ENCODE measurements at regions not wholly inside any gene's neighbourhood (a gene's known extent, or its start where the extent isn't known, plus 50 kb on each side); places are given as distances from the start of the nearest gene placed in this dataset.

- H3K36me3 Mint-ChIP-seq: no peaks in the 10 kb centered on the region
- H3K4me3 Mint-ChIP-seq: no peak overlapping the region
- H3K27me3 Mint-ChIP-seq: no peaks in the 10 kb centered on the region
- no peak overlapping the region for H3K27ac Mint-ChIP-seq
- ATAC-seq (ENCODE audit: low read depth): no peak
- POLR2A ChIA-PET: no interaction called here
- DNase-seq: no peak
- peaks cover 4% of the 10 kb centered on the region for H3K9me3 Mint-ChIP-seq
- no peaks in the 10 kb centered on the region for H3K4me1 Mint-ChIP-seq
These were observed 1227.2 kb upstream of the TENM4 start for GRCh38 chr11:80668039-80668438.

GRCh38 chr11:80655834-80656233, 1215.0 kb upstream of the TENM4 start:
- ATAC-seq (ENCODE audit: low read depth) (no peak), DNase-seq (no peak)
- POLR2A ChIA-PET: no interaction called here
- no peaks in the 10 kb centered on the region for H3K36me3 Mint-ChIP-seq
- H3K27me3 Mint-ChIP-seq: no peaks in the 10 kb centered on the region
- no peaks in the 10 kb centered on the region for H3K4me1 Mint-ChIP-seq
- no peak overlapping the region for H3K4me3 Mint-ChIP-seq
- peaks cover 7% of the 10 kb centered on the region for H3K9me3 Mint-ChIP-seq
- no peak overlapping the region for H3K27ac Mint-ChIP-seq

GRCh38 chr11:80650966-80651365, 1210.1 kb upstream of the TENM4 start:
- no peak for ATAC-seq (ENCODE audit: low read depth)
- POLR2A ChIA-PET: no interaction called here
- Mint-ChIP-seq H3K36me3 (no peaks in the 10 kb centered on the region), H3K27ac (no peak overlapping the region), H3K4me1 (no peaks in the 10 kb centered on the region), H3K27me3 (no peaks in the 10 kb centered on the region), H3K4me3 (no peak overlapping the region), H3K9me3 (peaks cover 6% of the 10 kb centered on the region)
- DNase-seq: no peak

- peaks cover 6% of the 10 kb centered on the region for H3K9me3 Mint-ChIP-seq
- H3K27me3 Mint-ChIP-seq: no peaks in the 10 kb centered on the region
- POLR2A ChIA-PET: no interaction called here
- H3K36me3 Mint-ChIP-seq: no peaks in the 10 kb centered on the region
- no peak overlapping the region for H3K4me3 Mint-ChIP-seq
- no peak for DNase-seq
- no peak for ATAC-seq (ENCODE audit: low read depth)
- no peaks in the 10 kb centered on the region for H3K4me1 Mint-ChIP-seq
- no peak overlapping the region for H3K27ac Mint-ChIP-seq
These were observed 1208.4 kb upstream of the TENM4 start for GRCh38 chr11:80649186-80649585.

GRCh38 chr11:80638296-80638695, 1197.5 kb upstream of the TENM4 start:
- Mint-ChIP-seq H3K27ac (no peak overlapping the region), H3K4me1 (no peaks in the 10 kb centered on the region), H3K36me3 (no peaks in the 10 kb centered on the region), H3K9me3 (peaks cover 8% of the 10 kb centered on the region), H3K4me3 (no peak overlapping the region), H3K27me3 (no peaks in the 10 kb centered on the region)
- no peak for ATAC-seq (ENCODE audit: low read depth)
- DNase-seq: no peak
- POLR2A ChIA-PET: no interaction called here

- POLR2A ChIA-PET: no interaction called here
- Mint-ChIP-seq H3K4me1 (no peaks in the 10 kb centered on the region), H3K27me3 (no peaks in the 10 kb centered on the region), H3K36me3 (no peaks in the 10 kb centered on the region), H3K27ac (no peak overlapping the region), H3K9me3 (peaks cover 8% of the 10 kb centered on the region), H3K4me3 (no peak overlapping the region)
- DNase-seq: no peak
- ATAC-seq (ENCODE audit: low read depth): no peak
These were observed 1196.7 kb upstream of the TENM4 start for GRCh38 chr11:80637571-80637970.

- no peaks in the 10 kb centered on the region for H3K27me3 Mint-ChIP-seq
- DNase-seq (no peak), ATAC-seq (ENCODE audit: low read depth) (no peak)
- H3K4me3 Mint-ChIP-seq: no peak overlapping the region
- POLR2A ChIA-PET: no interaction called here
- H3K4me1 Mint-ChIP-seq: no peaks in the 10 kb centered on the region
- no peaks in the 10 kb centered on the region for H3K36me3 Mint-ChIP-seq
- H3K9me3 Mint-ChIP-seq: peaks cover 8% of the 10 kb centered on the region
- H3K27ac Mint-ChIP-seq: no peak overlapping the region
These were observed 1196.2 kb upstream of the TENM4 start for GRCh38 chr11:80636999-80637398.

- ATAC-seq (ENCODE audit: low read depth): no peak
- no peak overlapping the region for H3K4me3 Mint-ChIP-seq
- DNase-seq: no peak
- no peaks in the 10 kb centered on the region for H3K36me3 Mint-ChIP-seq
- H3K9me3 Mint-ChIP-seq: peaks cover 5% of the 10 kb centered on the region
- no peaks in the 10 kb centered on the region for H3K4me1 Mint-ChIP-seq
- POLR2A ChIA-PET: no interaction called here
- H3K27me3 Mint-ChIP-seq: no peaks in the 10 kb centered on the region
- no peak overlapping the region for H3K27ac Mint-ChIP-seq
These were observed 1194.3 kb upstream of the TENM4 start for GRCh38 chr11:80635178-80635577.

GRCh38 chr11:80632691-80633090, 1191.9 kb upstream of the TENM4 start:
- POLR2A ChIA-PET: no interaction called here
- Mint-ChIP-seq H3K27ac (no peak overlapping the region), H3K9me3 (no peaks in the 10 kb centered on the region), H3K27me3 (no peaks in the 10 kb centered on the region), H3K36me3 (no peaks in the 10 kb centered on the region), H3K4me1 (no peaks in the 10 kb centered on the region), H3K4me3 (no peak overlapping the region)
- ATAC-seq (ENCODE audit: low read depth) (no peak), DNase-seq (no peak)

- H3K9me3 Mint-ChIP-seq: no peaks in the 10 kb centered on the region
- POLR2A ChIA-PET: no interaction called here
- ATAC-seq (ENCODE audit: low read depth): no peak
- no peaks in the 10 kb centered on the region for H3K27me3 Mint-ChIP-seq
- H3K27ac Mint-ChIP-seq: no peak overlapping the region
- no peaks in the 10 kb centered on the region for H3K4me1 Mint-ChIP-seq
- no peak overlapping the region for H3K4me3 Mint-ChIP-seq
- H3K36me3 Mint-ChIP-seq: no peaks in the 10 kb centered on the region
- DNase-seq: no peak
These were observed 1191.3 kb upstream of the TENM4 start for GRCh38 chr11:80632156-80632555.

- no peak overlapping the region for H3K4me3 Mint-ChIP-seq
- no peaks in the 10 kb centered on the region for H3K9me3 Mint-ChIP-seq
- H3K27me3 Mint-ChIP-seq: no peaks in the 10 kb centered on the region
- no peak overlapping the region for H3K27ac Mint-ChIP-seq
- H3K36me3 Mint-ChIP-seq: no peaks in the 10 kb centered on the region
- DNase-seq (no peak), ATAC-seq (ENCODE audit: low read depth) (no peak)
- POLR2A ChIA-PET: no interaction called here
- H3K4me1 Mint-ChIP-seq: no peaks in the 10 kb centered on the region
These were observed 1188.6 kb upstream of the TENM4 start for GRCh38 chr11:80629466-80629865.

GRCh38 chr11:80627364-80627763, 1186.5 kb upstream of the TENM4 start:
- POLR2A ChIA-PET: no interaction called here
- Mint-ChIP-seq H3K4me3 (no peak overlapping the region), H3K27me3 (no peaks in the 10 kb centered on the region), H3K9me3 (no peaks in the 10 kb centered on the region), H3K36me3 (no peaks in the 10 kb centered on the region), H3K4me1 (no peaks in the 10 kb centered on the region), H3K27ac (no peak overlapping the region)
- DNase-seq: no peak
- no peak for ATAC-seq (ENCODE audit: low read depth)

- Mint-ChIP-seq H3K36me3 (no peaks in the 10 kb centered on the region), H3K27ac (no peak overlapping the region), H3K27me3 (no peaks in the 10 kb centered on the region), H3K4me3 (no peak overlapping the region), H3K9me3 (no peaks in the 10 kb centered on the region), H3K4me1 (no peaks in the 10 kb centered on the region)
- no peak for DNase-seq
- ATAC-seq (ENCODE audit: low read depth): no peak
- POLR2A ChIA-PET: no interaction called here
These were observed 1185.9 kb upstream of the TENM4 start for GRCh38 chr11:80626721-80627120.

GRCh38 chr11:80625563-80625962, 1184.7 kb upstream of the TENM4 start:
- ATAC-seq (ENCODE audit: low read depth) (no peak), DNase-seq (no peak)
- Mint-ChIP-seq H3K9me3 (no peaks in the 10 kb centered on the region), H3K4me3 (no peak overlapping the region), H3K27ac (no peak overlapping the region), H3K4me1 (no peaks in the 10 kb centered on the region), H3K27me3 (no peaks in the 10 kb centered on the region), H3K36me3 (no peaks in the 10 kb centered on the region)
- POLR2A ChIA-PET: no interaction called here

GRCh38 chr11:80621871-80622270, 1181.0 kb upstream of the TENM4 start:
- POLR2A ChIA-PET: no interaction called here
- ATAC-seq (ENCODE audit: low read depth): no peak
- H3K4me3 Mint-ChIP-seq: no peak overlapping the region

More at GRCh38 chr11:80621871-80622270, 1181.0 kb upstream of the TENM4 start:
- Mint-ChIP-seq H3K9me3 (no peaks in the 10 kb centered on the region), H3K36me3 (no peaks in the 10 kb centered on the region), H3K27me3 (no peaks in the 10 kb centered on the region), H3K4me1 (no peaks in the 10 kb centered on the region), H3K27ac (no peak overlapping the region)
- no peak for DNase-seq
